ENCODE measurements at regions not wholly inside any gene's neighbourhood (a gene's known extent, or its start where the extent isn't known, plus 50 kb on each side); places are given as distances from the start of the nearest gene placed in this dataset.

- TF ChIP-seq, protein P1, sequence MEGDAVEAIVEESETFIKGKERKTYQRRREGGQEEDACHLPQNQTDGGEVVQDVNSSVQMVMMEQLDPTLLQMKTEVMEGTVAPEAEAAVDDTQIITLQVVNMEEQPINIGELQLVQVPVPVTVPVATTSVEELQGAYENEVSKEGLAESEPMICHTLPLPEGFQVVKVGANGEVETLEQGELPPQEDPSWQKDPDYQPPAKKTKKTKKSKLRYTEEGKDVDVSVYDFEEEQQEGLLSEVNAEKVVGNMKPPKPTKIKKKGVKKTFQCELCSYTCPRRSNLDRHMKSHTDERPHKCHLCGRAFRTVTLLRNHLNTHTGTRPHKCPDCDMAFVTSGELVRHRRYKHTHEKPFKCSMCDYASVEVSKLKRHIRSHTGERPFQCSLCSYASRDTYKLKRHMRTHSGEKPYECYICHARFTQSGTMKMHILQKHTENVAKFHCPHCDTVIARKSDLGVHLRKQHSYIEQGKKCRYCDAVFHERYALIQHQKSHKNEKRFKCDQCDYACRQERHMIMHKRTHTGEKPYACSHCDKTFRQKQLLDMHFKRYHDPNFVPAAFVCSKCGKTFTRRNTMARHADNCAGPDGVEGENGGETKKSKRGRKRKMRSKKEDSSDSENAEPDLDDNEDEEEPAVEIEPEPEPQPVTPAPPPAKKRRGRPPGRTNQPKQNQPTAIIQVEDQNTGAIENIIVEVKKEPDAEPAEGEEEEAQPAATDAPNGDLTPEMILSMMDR (conservative IDR thresholded peaks at IDR 0.05), result no peak
- no peak for TF ChIP-seq ZFX (IDR thresholded peaks at IDR 0.05)
Observed at GRCh38 chr18:6598657-6599056, 130.9 kb upstream of the ARHGAP28 start.
